D341Med (cell line): ENCODE measurements at regions not wholly inside any gene's neighbourhood (a gene's known extent, or its start where the extent isn't known, plus 50 kb on each side); places are given as distances from the start of the nearest gene placed in this dataset.

Experiments used
- DNase-seq: peaks from one replicate; pipeline ENCODE4 v3.0.0; 2012; ENCODE audit warnings: low spot score

GRCh38 chr7:53965716-53966115 is 576.5 kb upstream of the VSTM2A start:
- no peak for DNase-seq

- DNase-seq: no peak
Observed at GRCh38 chr7:53983480-53983879, 558.7 kb upstream of the VSTM2A start.

DNA sequence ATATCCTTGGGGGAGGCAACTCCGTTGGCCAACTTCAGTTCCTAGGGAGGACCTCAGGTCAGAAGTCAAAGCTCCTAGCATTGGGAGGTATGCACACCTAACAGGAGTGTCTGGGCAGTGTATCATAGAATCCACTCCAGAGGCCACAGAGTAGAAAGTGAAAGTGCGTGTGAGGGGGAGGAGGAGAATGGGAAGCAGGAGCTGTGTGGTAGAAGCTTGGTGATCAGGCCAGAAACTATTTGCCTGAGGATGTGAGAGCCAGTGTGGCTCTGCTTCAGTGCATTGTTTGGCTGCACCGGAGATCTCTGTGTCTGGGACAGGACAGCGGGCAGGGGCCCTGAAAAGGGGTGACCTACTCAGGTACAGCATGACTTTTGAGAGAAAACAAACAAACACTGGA is 557.4 kb upstream of the VSTM2A start:
- DNase-seq: no peak

- no peak for DNase-seq
Observed at GRCh38 chr7:53988376-53988775, 553.8 kb upstream of the VSTM2A start.

DNA sequence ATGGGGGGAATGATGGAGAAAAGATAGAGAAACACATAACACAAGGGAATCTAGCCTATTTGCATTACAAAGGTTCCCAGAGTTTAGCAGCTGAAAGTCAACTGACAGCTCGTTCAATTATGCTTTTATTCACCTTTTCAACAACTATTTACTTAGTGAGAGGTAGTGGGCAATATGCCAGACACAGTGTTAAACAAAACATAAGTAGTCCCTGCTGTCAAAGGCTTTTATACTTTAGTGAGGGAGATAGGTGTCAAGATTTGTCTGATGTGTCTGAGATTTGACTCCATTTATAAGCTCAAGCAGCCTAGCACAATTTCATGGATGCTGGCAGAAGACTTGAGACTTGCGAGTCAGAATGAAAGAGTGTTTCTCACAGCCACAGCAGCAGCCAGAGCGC is 549.0 kb upstream of the VSTM2A start:
- no peak for DNase-seq

- no peak for DNase-seq
Observed at GRCh38 chr7:53996876-53997275, 545.3 kb upstream of the VSTM2A start.

- no peak for DNase-seq
Observed at GRCh38 chr7:54014765-54015164, 527.4 kb upstream of the VSTM2A start.

- no peak for DNase-seq
Observed at GRCh38 chr7:54015251-54015650, 526.9 kb upstream of the VSTM2A start.

GRCh38 chr7:54037873-54038272 is 504.3 kb upstream of the VSTM2A start:
- DNase-seq: no peak

GRCh38 chr7:54060643-54061042 is 481.5 kb upstream of the VSTM2A start:
- DNase-seq: no peak

DNA sequence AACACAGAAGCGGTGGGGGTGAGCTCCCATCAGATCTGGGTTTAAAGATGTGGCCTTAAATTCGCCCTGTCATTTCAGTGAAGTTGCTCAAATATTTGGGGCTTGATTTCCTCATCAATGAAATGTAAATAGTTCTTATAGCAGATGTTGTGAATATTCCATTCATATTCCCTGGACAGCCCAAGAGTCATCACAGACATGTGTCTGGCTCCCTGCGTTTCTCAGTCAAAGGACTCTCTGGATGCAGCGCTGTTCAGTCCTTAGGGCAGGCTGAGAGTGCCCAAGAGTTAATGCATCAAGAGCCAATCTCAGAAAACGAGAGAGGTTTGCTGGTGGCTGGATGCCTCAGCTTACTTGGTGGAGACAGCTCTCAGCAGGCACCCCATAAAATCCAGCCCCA is 475.5 kb upstream of the VSTM2A start:
- DNase-seq: no peak

- no peak for DNase-seq
Observed at GRCh38 chr7:54069843-54070242, 472.3 kb upstream of the VSTM2A start.

DNA sequence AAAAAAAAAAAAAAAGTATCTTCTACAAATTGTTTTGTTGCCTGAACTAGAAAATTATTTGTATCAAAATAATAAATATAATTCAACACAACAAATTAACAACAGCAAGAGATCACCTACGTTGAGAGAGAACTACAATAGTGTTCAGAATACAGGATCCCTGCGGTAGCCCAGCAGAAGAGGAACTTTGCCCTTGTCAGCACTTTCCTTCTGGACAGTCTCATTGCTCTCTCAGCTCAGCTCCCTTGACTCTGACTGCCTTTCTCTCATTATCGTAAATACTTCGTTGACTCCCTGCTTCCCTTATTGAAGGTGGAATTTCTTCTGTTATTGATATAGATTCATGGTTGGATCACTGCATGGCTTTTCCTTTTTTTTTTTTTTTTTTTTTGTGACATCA is 469.5 kb upstream of the VSTM2A start:
- no peak for DNase-seq

DNA sequence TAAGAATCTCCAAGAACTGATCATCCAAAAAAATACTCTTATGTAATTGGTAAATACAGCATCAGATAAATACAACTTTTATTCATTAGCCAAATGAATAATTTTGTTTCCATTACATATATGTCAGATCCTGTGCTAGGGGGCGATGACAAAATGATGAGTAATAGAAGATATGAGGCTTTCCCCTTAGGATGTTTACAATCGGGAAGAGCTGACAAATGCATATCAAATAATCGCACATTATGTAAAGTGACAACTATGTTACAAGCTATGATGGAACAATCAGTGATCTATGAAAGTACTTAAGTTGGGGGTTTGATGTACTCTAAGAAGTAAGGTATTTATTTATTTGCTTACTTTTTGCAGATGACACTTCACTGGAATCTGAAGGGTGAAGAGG is 465.6 kb upstream of the VSTM2A start:
- DNase-seq: no peak

DNA sequence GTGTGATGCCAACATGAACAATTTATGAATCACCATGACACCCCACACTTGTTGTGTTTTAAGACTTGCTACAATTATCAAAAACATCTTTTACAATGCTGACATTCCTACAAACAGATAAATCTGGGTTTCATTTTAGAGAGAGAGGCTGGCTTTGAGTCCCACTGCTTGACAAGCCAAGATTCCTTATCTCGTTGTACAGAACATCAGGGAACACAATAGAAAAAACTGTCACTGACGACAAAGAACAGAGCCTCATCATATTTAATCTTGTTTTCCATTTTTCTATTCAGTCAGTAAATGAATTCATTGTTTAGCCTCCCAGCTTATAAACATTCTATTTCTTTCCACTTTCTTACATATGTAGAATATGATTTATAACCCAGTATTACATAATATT is 461.6 kb upstream of the VSTM2A start:
- DNase-seq: no peak

GRCh38 chr7:54080971-54081370 is 461.2 kb upstream of the VSTM2A start:
- no peak for DNase-seq

GRCh38 chr7:54084340-54084739 is 457.8 kb upstream of the VSTM2A start:
- DNase-seq: no peak

DNA sequence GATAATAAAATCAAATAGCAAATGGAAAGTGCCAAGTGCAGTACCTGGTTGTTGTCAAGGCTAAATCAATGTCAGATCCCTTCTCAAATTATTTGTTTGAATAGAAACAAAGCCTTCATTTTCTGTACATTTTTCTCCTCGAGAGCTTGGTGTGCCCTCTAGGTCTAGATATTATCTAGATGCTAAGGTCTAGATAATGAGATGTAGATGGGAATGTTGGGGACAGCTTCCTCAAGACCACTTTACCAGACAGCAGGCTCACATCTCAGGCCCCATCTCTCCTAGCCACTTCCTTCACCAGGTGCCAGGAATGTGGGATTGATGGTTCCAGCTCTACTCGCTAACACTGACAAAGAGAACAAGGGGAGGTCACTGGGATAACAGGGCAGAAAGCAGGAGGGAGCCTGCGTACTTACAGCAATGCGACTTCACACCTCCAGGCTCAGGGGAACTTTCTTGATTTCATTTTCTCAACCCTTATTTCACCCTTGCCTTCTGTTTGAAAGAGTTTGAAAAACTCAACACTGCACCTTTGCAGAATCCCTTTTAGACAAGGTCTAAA is 451.4 kb upstream of the VSTM2A start:
- no peak for DNase-seq

GRCh38 chr7:54091322-54091721 is 450.9 kb upstream of the VSTM2A start:
- DNase-seq: no peak

GRCh38 chr7:54097886-54098285 is 444.3 kb upstream of the VSTM2A start:
- no peak for DNase-seq

DNA sequence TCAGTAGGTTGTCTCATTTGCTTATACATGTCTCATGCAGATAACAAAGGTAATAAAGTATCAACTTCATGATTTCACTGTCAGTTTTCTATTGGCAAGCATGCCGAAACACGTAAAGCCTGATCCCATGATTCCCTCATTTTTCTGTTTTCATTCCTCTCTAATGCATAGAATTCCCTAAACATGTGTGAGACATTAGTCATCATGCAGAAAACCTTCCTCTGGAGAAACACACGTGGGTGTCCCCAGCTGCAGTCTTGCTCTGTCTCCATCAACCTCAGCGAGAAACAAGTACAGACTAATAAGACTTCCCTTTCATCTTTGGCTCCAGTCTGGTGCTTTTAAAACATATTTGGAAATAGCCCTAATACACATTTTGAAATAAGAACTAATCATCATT is 432.7 kb upstream of the VSTM2A start:
- DNase-seq: no peak

GRCh38 chr7:54111814-54112511 is 430.2 kb upstream of the VSTM2A start:
- DNase-seq: no peak

- no peak for DNase-seq
Observed at GRCh38 chr7:54112567-54112966, 429.6 kb upstream of the VSTM2A start.

GRCh38 chr7:54115028-54115763 is 427.0 kb upstream of the VSTM2A start:
- DNase-seq: no peak
